ENCODE measurements at regions not wholly inside any gene's neighbourhood (a gene's known extent, or its start where the extent isn't known, plus 50 kb on each side); places are given as distances from the start of the nearest gene placed in this dataset.

- no peak for DNase-seq (ENCODE audit: low read depth in 3 of 3, low spot score in 2 of 3)
Measured at GRCh38 chr7:98518159-98518947, 98.7 kb upstream of the NPTX2 start.

- DNase-seq (ENCODE audit: low read depth in 3 of 3, low spot score in 2 of 3) = no peak
Measured at GRCh38 chr7:98515201-98515600, 101.9 kb upstream of the NPTX2 start.

GRCh38 chr7:98514211-98515031 is 102.7 kb upstream of the NPTX2 start:
- DNase-seq (ENCODE audit: low read depth in 3 of 3, low spot score in 2 of 3) = no peak

GRCh38 chr7:98511175-98511574 is 105.9 kb upstream of the NPTX2 start:
- no peak for DNase-seq (ENCODE audit: low read depth in 3 of 3, low spot score in 2 of 3)

- no peak for DNase-seq (ENCODE audit: low read depth in 3 of 3, low spot score in 2 of 3)
Measured at GRCh38 chr7:98509836-98510235, 107.2 kb upstream of the NPTX2 start.

- DNase-seq (ENCODE audit: low read depth in 3 of 3, low spot score in 2 of 3) = no peak
Measured at GRCh38 chr7:98506471-98506870, 105.6 kb upstream of the BAIAP2L1 start.

GRCh38 chr7:98500764-98501163 is 99.9 kb upstream of the BAIAP2L1 start:
- DNase-seq (ENCODE audit: low read depth in 3 of 3, low spot score in 2 of 3) = peak in 2 of 3 donors; percentile 1 to 7

- no peak for DNase-seq (ENCODE audit: low read depth in 3 of 3, low spot score in 2 of 3)
Measured at GRCh38 chr7:98496618-98497017, 95.7 kb upstream of the BAIAP2L1 start.

GRCh38 chr7:98495200-98495955 is 94.5 kb upstream of the BAIAP2L1 start:
- DNase-seq (ENCODE audit: low read depth in 3 of 3, low spot score in 2 of 3) = no peak

GRCh38 chr7:98493030-98493778 is 92.3 kb upstream of the BAIAP2L1 start:
- no peak for DNase-seq (ENCODE audit: low read depth in 3 of 3, low spot score in 2 of 3)

- no peak for DNase-seq (ENCODE audit: low read depth in 3 of 3, low spot score in 2 of 3)
Measured at GRCh38 chr7:98488167-98488566, 87.3 kb upstream of the BAIAP2L1 start.

- DNase-seq (ENCODE audit: low read depth in 3 of 3, low spot score in 2 of 3) = no peak
Measured at GRCh38 chr7:98483964-98484545, 83.2 kb upstream of the BAIAP2L1 start.

- DNase-seq (ENCODE audit: low read depth in 3 of 3, low spot score in 2 of 3) = no peak
Measured at GRCh38 chr7:98483276-98483963, 82.5 kb upstream of the BAIAP2L1 start.

- DNase-seq (ENCODE audit: low read depth in 3 of 3, low spot score in 2 of 3) = no peak
Measured at GRCh38 chr7:98479318-98479717, 78.4 kb upstream of the BAIAP2L1 start.

- no peak for DNase-seq (ENCODE audit: low read depth in 3 of 3, low spot score in 2 of 3)
Measured at GRCh38 chr7:98475352-98475751, 74.5 kb upstream of the BAIAP2L1 start.

GRCh38 chr7:98474558-98474957 is 73.7 kb upstream of the BAIAP2L1 start:
- DNase-seq (ENCODE audit: low read depth in 3 of 3, low spot score in 2 of 3) = no peak

- DNase-seq (ENCODE audit: low read depth in 3 of 3, low spot score in 2 of 3) = peak in 1 of 3 donors; percentile 47
Measured at GRCh38 chr7:98472521-98472954, 71.6 kb upstream of the BAIAP2L1 start.

- DNase-seq (ENCODE audit: low read depth in 3 of 3, low spot score in 2 of 3) = no peak
Measured at GRCh38 chr7:98470485-98471240, 69.8 kb upstream of the BAIAP2L1 start.

GRCh38 chr7:98469088-98469487 is 68.2 kb upstream of the BAIAP2L1 start:
- DNase-seq (ENCODE audit: low read depth in 3 of 3, low spot score in 2 of 3) = no peak

Data from right renal cortex interstitium (tissue), 3 donors.